Testis (tissue), 2 donors: ENCODE measurements at regions not wholly inside any gene's neighbourhood (a gene's known extent, or its start where the extent isn't known, plus 50 kb on each side); places are given as distances from the start of the nearest gene placed in this dataset.
"Not testable (repeated sequence)": the region's sequence is repeated elsewhere in the genome, so short reads cannot be mapped to it uniquely, and the experiment has no call there.

ENCODE experiments used
- DNase-seq: peaks from one replicate; pipeline ENCODE4 v3.0.0-alpha.2; 2019
- H3K27ac ChIP-seq, 2 donors: fragments of 200-600 bp; sonication (generic); one replicate each; pipeline ENCODE4 v1.5.1; 2019
- H3K27me3 ChIP-seq: fragments of 200-600 bp; sonication (generic); one replicate; pipeline ENCODE4 v1.5.1; 2019
- H3K36me3 ChIP-seq: fragments of 200-600 bp; sonication (generic); one replicate; pipeline ENCODE4 v1.5.1; 2017; ENCODE audit warnings: low read depth; ENCODE audit errors: missing control alignments
- H3K4me1 ChIP-seq: fragments of 200-600 bp; sonication (generic); one replicate; pipeline ENCODE4 v1.5.1; 2019
- H3K4me3 ChIP-seq, 2 donors: fragments of 200-600 bp; sonication (generic); one replicate each; pipeline ENCODE4 v1.5.1; 2017 to 2019
- H3K9me3 ChIP-seq: fragments of 200-600 bp; sonication (generic); one replicate; pipeline ENCODE4 v1.5.1; 2017
- WGBS, 2 donors: methylation state at CpG; one replicate each; pipeline ENCODE4 v1.1.5; 2018; 5-methylcytosine and 5-hydroxymethylcytosine counted together
- intact Hi-C: fragments of 100-400 bp; cut with DNase I; formaldehyde crosslinking; loops from one replicate; pipeline ENCODE4 v1.15.1; 2023; ENCODE audit warnings: low total_unique reads
- small RNA-seq, 2 donors: library from RNA; depleted of rRNA; stranded (forward); fragments of <200 nt; gene quantifications; one replicate each; pipeline ENCODE3, GENCODE V24; 2016

DNA sequence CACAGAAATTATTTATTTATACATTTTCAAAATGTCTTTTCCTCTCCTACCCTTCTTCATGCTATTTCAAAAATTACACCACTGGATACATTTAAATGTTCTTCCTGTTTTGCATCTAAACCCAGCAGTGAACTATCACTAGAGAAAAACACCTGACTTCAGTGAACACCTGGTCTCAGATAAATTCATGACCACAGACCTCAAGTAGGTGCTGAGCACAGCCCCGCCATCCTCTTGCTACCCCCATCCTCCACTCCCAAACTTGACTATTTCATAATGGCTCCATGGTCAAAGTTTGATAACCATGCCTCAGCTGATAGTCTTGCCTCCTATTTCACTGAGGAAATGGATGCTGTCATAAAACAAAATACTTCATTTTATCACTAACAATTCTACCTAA, 56.6 kb upstream of the POMZP3 start:
- DNase-seq, H3K4me3 ChIP-seq, H3K4me1 ChIP-seq, H3K27ac ChIP-seq, H3K36me3 ChIP-seq, H3K9me3 ChIP-seq, intact Hi-C loops, H3K27me3 ChIP-seq: not testable (repeated sequence)
- 94 to 100% methylated on average over 1 of the region's 1 CpG for WGBS, 2 donors

DNA sequence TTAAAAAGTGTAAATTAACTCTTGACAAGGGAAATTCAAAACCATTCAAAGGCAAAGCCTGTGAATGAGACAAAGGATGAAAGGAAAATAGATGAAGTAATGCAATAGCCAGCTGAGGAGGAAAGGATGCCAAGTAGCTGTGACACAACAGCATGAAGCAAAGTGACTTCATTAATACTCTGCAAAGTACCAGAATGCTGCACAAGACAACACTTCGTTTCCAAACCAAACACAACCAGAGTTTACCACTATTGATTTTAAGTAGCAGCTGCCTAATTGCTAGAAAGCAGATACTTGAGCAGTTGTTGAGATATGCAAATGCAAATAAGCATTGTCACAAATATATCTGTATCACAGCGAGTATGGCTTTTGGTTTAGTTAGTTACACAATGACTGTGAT, 54.7 kb upstream of the POMZP3 start:
- H3K4me1 ChIP-seq, H3K27ac ChIP-seq, H3K27me3 ChIP-seq, H3K9me3 ChIP-seq, intact Hi-C loops, H3K4me3 ChIP-seq, H3K36me3 ChIP-seq, DNase-seq: not testable (repeated sequence)
- WGBS, 2 donors = 71 to 84% methylated on average over 2 of the region's 2 CpGs

DNA sequence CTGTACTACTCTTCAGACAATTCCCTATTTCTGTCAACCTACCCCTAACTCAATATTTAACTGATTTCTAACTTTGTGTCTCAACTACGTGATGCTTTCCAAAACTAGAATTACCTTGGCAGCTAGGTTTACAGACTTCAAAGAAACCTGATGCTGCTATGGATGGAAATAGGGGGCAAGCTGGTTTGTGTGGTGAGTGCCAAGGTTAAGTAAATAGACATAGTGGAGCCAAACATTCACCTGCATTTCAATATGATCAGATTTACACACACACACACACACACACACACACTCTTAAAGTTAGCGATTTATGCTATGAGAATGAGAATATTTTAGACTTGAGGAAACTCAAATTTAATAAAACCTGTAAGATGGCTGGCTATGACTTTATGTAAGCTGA, 52.1 kb upstream of the POMZP3 start:
- H3K4me1 ChIP-seq, intact Hi-C loops, H3K27ac ChIP-seq, H3K27me3 ChIP-seq, H3K4me3 ChIP-seq, DNase-seq, H3K36me3 ChIP-seq, H3K9me3 ChIP-seq: not testable (repeated sequence)
- WGBS, 2 donors = 85 to 91% methylated on average over 2 of the region's 2 CpGs

DNA sequence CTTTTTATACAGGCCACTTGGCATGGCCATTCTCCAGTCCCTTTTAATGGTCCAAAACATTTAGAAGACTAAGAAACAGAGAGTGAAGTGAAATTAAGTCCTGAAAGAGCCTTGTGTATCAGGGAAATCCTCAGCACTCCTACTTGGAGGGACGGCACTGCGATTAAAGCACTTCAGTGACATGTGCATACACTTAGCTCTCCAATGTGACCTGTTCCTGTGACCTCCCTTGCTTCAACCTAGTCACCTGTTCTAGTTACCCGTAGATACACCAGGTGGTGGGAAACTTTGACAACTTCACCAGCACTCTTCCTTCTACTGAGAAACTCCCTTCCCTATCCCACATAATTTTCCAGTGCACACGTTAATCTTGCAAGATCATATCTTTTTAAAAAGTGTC, 51.4 kb upstream of the POMZP3 start:
- H3K36me3 ChIP-seq, intact Hi-C loops, H3K4me3 ChIP-seq, H3K27ac ChIP-seq, H3K27me3 ChIP-seq, DNase-seq, H3K9me3 ChIP-seq, H3K4me1 ChIP-seq: not testable (repeated sequence)
- WGBS, 2 donors = 89 to 96% methylated on average over 4 of the region's 4 CpGs

DNA sequence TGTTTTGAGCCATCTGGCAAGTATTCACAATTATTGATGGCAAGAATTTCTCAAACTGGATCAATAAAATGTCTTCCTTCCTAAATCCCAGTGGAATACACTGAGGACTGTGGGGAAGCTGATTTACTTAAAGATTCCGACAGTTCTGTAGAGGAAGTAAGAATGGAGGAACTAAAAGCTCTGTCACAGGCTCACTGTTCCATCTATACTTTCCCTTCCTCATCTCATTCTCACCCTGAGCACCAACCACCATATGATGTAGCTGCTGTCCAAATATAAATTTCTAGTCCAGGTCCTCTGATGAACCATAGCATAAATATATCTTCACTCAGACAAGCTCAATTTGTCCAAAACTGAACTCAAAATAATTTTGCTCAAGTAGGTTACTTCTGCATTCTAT, 49.8 kb upstream of the POMZP3 start:
- H3K4me1 ChIP-seq, H3K27ac ChIP-seq, intact Hi-C loops, H3K36me3 ChIP-seq, DNase-seq, H3K27me3 ChIP-seq, H3K9me3 ChIP-seq, H3K4me3 ChIP-seq: not testable (repeated sequence)
- 88 to 100% methylated on average over 1 of the region's 1 CpG for WGBS, 2 donors

Small RNAs in the stretch of these regions (small RNA-seq; reads per million reads assigned to genes)
- gene AC114737.2 = 0 reads per million in 2 donors
